Fibroblast of mammary gland (primary cell): ENCODE measurements at regions not wholly inside any gene's neighbourhood (a gene's known extent, or its start where the extent isn't known, plus 50 kb on each side); places are given as distances from the start of the nearest gene placed in this dataset.

ENCODE experiments used
- DNase-seq: peaks from one replicate; pipeline ENCODE4 v3.0.0-alpha.2; 2010; ENCODE audit warnings: low read depth
- H3K4me3 ChIP-seq: 2 replicates; pipeline ENCODE4 v1.5.1; 2011; ENCODE audit warnings: low read depth, mild to moderate bottlenecking, low read length, moderate library complexity; ENCODE audit not compliant: control insufficient read depth
- CTCF ChIP-seq: conservative IDR thresholded peaks from 2 replicates; pipeline ENCODE4 v1.5.1; 2011; ENCODE audit warnings: low read depth, low read length, inconsistent platforms; ENCODE audit not compliant: control insufficient read depth, insufficient read depth

DNA sequence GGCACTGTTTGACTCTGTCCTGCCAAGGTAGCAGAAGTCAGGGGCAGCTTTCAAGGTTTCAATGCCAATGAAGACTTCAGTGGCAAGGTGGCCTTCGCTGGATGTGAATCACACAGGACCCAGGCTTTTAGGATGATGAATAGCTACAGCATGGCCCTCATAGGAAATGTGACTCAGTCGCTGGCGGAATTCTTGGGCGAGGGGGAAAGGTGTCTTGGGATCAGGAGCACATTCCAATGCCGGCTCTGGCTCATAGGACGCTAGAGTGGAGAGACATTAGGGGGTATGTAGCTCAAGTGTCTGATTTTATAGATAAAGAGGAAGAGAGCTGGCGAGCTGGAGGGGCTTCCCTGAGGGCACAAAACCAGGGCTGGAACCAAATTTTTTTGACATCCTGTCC, 68.6 kb downstream of the SMIM21 start:
- TF ChIP-seq CTCF, result no peak

GRCh38 chr18:75353357-75353756, 74.1 kb downstream of the SMIM21 start:
- DNase-seq, result no peak
- H3K4me3 ChIP-seq, result no peak overlapping the region
- TF ChIP-seq CTCF, result no peak

More for the DNA sequence above, 68.6 kb downstream of the SMIM21 start:
- no peak overlapping the region for H3K4me3 ChIP-seq
- DNase-seq, result peak; percentile 26

DNA sequence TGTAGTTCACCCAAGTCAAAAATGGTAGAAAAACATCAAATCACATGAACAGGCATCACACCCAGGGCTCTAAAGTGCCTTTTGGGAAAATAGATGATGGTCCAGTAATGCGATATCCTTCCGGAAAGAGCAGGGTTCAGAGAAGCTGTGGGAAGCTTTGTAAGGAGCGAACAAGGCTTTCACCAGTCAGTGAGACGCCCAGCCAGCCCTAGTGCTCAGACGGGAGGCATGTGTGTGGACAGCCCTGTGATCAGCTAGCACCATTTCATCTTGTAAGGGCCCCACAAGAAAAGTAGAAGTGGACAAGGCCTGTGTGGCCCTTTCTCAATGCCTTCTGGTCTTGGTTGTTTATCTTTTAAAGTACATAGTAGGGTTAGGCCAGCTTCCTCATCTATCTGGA, 76.1 kb downstream of the SMIM21 start:
- no peak for DNase-seq
- no peak for TF ChIP-seq CTCF
- H3K4me3 ChIP-seq, result no peak overlapping the region

- TF ChIP-seq CTCF, result no peak
- no peak overlapping the region for H3K4me3 ChIP-seq
- DNase-seq, result no peak
Measured at GRCh38 chr18:75350857-75351256, 76.6 kb downstream of the SMIM21 start.

- no peak for DNase-seq
- no peak for TF ChIP-seq CTCF
- H3K4me3 ChIP-seq, result no peak overlapping the region
Measured at GRCh38 chr18:75350512-75350839, 77.0 kb downstream of the SMIM21 start.

- no peak for DNase-seq
- no peak overlapping the region for H3K4me3 ChIP-seq
- no peak for TF ChIP-seq CTCF
Measured at GRCh38 chr18:75349668-75350511, 77.6 kb downstream of the SMIM21 start.

GRCh38 chr18:75346671-75347070, 80.8 kb downstream of the SMIM21 start:
- no peak for TF ChIP-seq CTCF
- H3K4me3 ChIP-seq, result no peak overlapping the region
- no peak for DNase-seq
